ENCODE measurements at regions not wholly inside any gene's neighbourhood (a gene's known extent, or its start where the extent isn't known, plus 50 kb on each side); places are given as distances from the start of the nearest gene placed in this dataset.

- TF ChIP-seq CTCF (conservative IDR thresholded peaks at IDR 0.05 in 1 of 2, IDR thresholded peaks at IDR 0.05 in 1 of 2; ENCODE audit: low read depth in 1 of 2, low read length in 2 of 2), result no peak
- no peak for TF ChIP-seq EZH2 (IDR thresholded peaks at IDR 0.05; ENCODE audit: low read length, missing control alignments)
Measured at GRCh38 chr7:114083166-114084001, 164.6 kb upstream of the PPP1R3A start.
